Lower lobe of right lung (tissue), 2 donors: ENCODE measurements at regions not wholly inside any gene's neighbourhood (a gene's known extent, or its start where the extent isn't known, plus 50 kb on each side); places are given as distances from the start of the nearest gene placed in this dataset.

Source experiments
- ATAC-seq, 2 donors: fragments of 200-7000 bp; cut with Tn5 transposase; one replicate each; pipeline ENCODE4 v1.9.1; 2020 to 2022; ENCODE audit warnings: mild to moderate bottlenecking in 2 of 2, moderate library complexity in 2 of 2
- DNase-seq: peaks from one replicate; pipeline ENCODE4 v3.0.0-alpha.2; 2020
- H3K27ac ChIP-seq: fragments of 200-600 bp; one replicate; pipeline ENCODE4 v1.8.0; 2022
- H3K27me3 ChIP-seq: fragments of 200-600 bp; one replicate; pipeline ENCODE4 v1.8.0; 2022; ENCODE audit warnings: low read depth
- H3K36me3 ChIP-seq: fragments of 200-600 bp; one replicate; pipeline ENCODE4 v1.8.0; 2022; ENCODE audit warnings: mild to moderate bottlenecking
- H3K4me1 ChIP-seq: fragments of 200-600 bp; one replicate; pipeline ENCODE4 v1.8.0; 2022
- H3K4me3 ChIP-seq: fragments of 200-600 bp; one replicate; pipeline ENCODE4 v1.8.0; 2022; ENCODE audit warnings: mild to moderate bottlenecking
- H3K9me3 ChIP-seq: fragments of 200-600 bp; one replicate; pipeline ENCODE4 v1.8.0; 2022
- intact Hi-C: fragments of 100-400 bp; cut with DNase I; formaldehyde crosslinking; loops from one replicate; pipeline ENCODE4 v1.11.0; 2022
- TF ChIP-seq, protein P1 (sequence below): fragments of 200-600 bp; IDR thresholded peaks from one replicate; pipeline ENCODE4 v1.8.0; 2022; ENCODE audit warnings: antibody characterized with exemption, mild to moderate bottlenecking
- donor health status: DM: no; HTN: yes; CAD: no; lungs with severe emphysema.

DNA sequence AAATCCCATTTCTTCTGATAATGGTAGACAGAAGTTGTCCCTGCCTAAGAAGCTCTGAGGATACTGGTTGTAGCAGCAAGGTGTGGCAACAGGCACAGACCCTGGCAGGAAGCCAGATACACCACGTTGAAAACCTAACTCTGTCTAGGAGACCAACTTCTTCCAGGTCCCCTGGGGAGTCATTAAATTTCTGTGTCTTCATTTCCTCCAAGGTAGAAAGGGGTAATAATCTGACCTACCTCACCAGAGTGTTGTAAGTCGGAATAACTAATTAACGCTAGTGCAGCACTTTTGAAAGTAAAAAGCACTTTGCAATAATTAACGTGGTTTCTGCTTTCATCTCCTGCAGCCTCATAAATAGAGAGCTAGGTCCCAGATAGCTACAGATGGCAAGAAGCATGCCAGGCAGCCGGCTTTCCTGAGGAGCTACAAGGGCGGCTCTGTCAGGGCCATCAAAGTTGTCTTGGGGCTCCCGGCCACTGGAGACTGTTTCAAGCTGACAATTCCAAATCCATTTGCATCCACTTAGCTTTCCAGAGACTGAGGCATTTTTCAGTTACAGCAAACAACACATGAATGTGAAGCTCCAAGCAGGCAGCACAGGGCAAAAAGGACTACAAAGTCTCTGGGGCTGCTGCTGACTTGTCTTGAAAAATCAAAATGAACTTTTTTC, 176.2 kb downstream of the FOXO1 start:
- Histone ChIP-seq H3K4me3 (no peak overlapping the region), H3K36me3 (no peaks in the 10 kb centered on the region), H3K9me3 (no peaks in the 10 kb centered on the region), H3K27ac (no peak overlapping the region), H3K4me1 (peaks cover 15% of the 10 kb centered on the region), H3K27me3 (no peaks in the 10 kb centered on the region)
- intact Hi-C loops = no loop called here
- ATAC-seq (no peak), DNase-seq (no peak)
- TF ChIP-seq, protein P1, sequence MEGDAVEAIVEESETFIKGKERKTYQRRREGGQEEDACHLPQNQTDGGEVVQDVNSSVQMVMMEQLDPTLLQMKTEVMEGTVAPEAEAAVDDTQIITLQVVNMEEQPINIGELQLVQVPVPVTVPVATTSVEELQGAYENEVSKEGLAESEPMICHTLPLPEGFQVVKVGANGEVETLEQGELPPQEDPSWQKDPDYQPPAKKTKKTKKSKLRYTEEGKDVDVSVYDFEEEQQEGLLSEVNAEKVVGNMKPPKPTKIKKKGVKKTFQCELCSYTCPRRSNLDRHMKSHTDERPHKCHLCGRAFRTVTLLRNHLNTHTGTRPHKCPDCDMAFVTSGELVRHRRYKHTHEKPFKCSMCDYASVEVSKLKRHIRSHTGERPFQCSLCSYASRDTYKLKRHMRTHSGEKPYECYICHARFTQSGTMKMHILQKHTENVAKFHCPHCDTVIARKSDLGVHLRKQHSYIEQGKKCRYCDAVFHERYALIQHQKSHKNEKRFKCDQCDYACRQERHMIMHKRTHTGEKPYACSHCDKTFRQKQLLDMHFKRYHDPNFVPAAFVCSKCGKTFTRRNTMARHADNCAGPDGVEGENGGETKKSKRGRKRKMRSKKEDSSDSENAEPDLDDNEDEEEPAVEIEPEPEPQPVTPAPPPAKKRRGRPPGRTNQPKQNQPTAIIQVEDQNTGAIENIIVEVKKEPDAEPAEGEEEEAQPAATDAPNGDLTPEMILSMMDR = no peak

DNA sequence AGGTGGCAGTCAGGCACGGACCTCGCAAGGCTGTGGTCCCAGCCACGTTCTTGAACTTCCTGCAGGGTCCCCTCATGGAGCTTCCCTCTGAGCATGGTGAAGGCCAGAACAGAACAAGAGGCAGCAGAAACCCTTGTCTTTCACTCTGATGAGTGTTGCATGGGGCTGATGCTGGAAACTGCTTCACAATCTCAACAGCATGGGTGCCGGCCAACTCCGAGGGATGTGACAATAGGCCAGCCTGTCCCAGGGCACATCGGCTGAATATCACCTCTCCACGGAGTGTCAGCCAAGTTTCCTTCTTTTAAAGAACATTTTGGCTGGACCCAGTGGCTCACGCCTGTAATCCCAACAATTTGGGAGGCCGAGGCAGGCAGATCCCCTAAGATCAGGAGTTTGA, 173.9 kb downstream of the FOXO1 start:
- no peak overlapping the region for H3K4me3 ChIP-seq
- intact Hi-C loops = no loop called here
- H3K36me3 ChIP-seq = no peaks in the 10 kb centered on the region
- H3K27me3 ChIP-seq = no peaks in the 10 kb centered on the region
- no peak for ATAC-seq
- no peaks in the 10 kb centered on the region for H3K9me3 ChIP-seq
- no peak for DNase-seq
- H3K4me1 ChIP-seq = peaks cover 19% of the 10 kb centered on the region
- TF ChIP-seq, protein P1 = no peak
- no peak overlapping the region for H3K27ac ChIP-seq

DNA sequence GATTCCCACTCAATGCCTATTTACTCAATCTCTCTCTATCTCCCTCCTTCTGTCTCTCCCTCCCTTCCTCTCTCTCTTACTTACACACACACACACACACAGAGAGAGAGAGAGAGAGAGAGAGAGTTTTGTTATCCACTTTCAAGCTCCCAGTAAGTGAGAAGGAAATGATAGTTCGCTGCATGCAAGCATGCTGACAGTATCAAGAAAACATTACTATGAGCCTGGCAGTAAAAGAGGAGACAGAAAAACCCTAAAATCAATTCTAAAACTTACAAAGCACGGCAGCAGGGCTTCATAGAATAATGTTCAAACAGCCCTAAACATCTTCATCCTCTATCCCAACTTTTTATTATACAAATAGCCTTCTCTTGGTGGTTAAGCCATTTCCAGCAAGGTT, 171.9 kb downstream of the FOXO1 start:
- TF ChIP-seq, protein P1 = no peak

DNA sequence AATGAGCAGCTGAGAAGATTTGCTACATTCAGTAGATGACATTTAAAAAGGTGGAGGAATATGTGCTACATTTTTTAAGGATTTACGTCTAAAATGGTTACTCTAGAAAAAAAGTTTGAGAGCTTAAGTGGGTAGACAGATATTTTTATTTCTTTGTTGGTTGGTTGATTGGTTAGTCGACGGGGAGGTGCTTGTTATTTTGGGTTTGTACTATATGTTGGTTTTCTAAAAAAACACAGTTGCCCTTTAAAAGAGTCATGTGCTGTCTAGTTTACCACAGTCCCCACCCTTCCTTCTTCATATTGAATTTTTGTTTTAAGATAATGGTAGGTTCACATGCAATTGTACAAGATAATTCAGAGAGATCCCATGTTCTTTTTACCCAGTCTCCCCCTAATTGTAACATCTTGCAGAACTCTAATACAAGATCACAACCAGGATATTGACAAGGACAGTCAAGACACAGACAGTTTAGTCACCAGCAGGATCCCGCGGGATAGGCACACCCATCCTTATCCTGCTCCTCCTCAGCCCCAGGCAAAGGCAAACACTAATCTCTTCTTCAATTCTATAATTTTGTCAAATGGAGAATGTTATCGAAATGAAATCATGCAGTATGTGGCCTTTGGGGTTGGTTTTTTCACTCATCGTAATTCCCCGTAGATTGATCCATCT, 171.4 kb downstream of the FOXO1 start:
- ATAC-seq = no peak
- TF ChIP-seq, protein P1 = no peak
- intact Hi-C loops = no loop called here
- Histone ChIP-seq H3K4me1 (peaks cover 19% of the 10 kb centered on the region), H3K36me3 (no peaks in the 10 kb centered on the region), H3K27me3 (no peaks in the 10 kb centered on the region), H3K9me3 (no peaks in the 10 kb centered on the region), H3K4me3 (no peak overlapping the region), H3K27ac (no peak overlapping the region)
- DNase-seq = no peak

More for the DNA sequence above, 171.9 kb downstream of the FOXO1 start:
- DNase-seq = no peak
- no peak overlapping the region for H3K27ac ChIP-seq
- H3K27me3 ChIP-seq = no peaks in the 10 kb centered on the region
- H3K4me1 ChIP-seq = peaks cover 19% of the 10 kb centered on the region
- no peaks in the 10 kb centered on the region for H3K36me3 ChIP-seq
- ATAC-seq = no peak
- intact Hi-C loops = no loop called here
- no peaks in the 10 kb centered on the region for H3K9me3 ChIP-seq
- no peak overlapping the region for H3K4me3 ChIP-seq

DNA sequence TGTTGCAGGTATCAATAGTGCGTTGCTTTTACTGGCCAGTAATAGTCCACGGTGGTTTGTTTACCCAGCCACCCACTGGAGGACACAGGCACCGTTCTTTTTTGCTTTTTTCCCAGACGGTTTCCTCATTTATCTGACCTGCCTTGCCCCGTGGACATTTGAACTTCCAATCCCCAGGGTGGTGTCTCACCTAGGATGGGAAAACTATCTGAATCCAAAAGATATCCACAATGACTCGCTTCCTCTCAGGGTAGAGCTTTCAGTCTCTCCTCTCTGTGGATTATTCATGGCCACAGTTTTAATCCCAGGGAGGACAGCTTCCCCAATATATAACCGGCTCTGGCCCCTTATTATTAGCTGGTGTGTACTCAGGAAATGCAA, 170.8 kb downstream of the FOXO1 start:
- Histone ChIP-seq H3K9me3 (no peaks in the 10 kb centered on the region), H3K4me3 (no peak overlapping the region), H3K27ac (no peak overlapping the region), H3K27me3 (no peaks in the 10 kb centered on the region), H3K36me3 (no peaks in the 10 kb centered on the region), H3K4me1 (peaks cover 19% of the 10 kb centered on the region)
- intact Hi-C loops = no loop called here
- TF ChIP-seq, protein P1 = no peak
- no peak for DNase-seq
- no peak for ATAC-seq
